Peyer's patch (tissue), 4 donors: ENCODE measurements at regions not wholly inside any gene's neighbourhood (a gene's known extent, or its start where the extent isn't known, plus 50 kb on each side); places are given as distances from the start of the nearest gene placed in this dataset.
"Not testable (repeated sequence)": the region's sequence is repeated elsewhere in the genome, so short reads cannot be mapped to it uniquely, and the experiment has no call there.

ENCODE experiments used
- DNase-seq, 3 donors: peaks; one replicate each; pipeline ENCODE4 v3.0.0-alpha.2; 2017 to 2019
- H3K27ac ChIP-seq, 4 donors: fragments of 200-600 bp; sonication (generic); one replicate each; pipeline ENCODE4 v1.5.1; 2016 to 2019
- H3K27me3 ChIP-seq, 2 donors: fragments of 200-600 bp; sonication (generic); one replicate each; pipeline ENCODE4 v1.5.1; 2019
- H3K36me3 ChIP-seq, 3 donors: fragments of 200-600 bp; sonication (generic); one replicate each; pipeline ENCODE4 v1.5.1; 2016 to 2019
- H3K4me1 ChIP-seq, 4 donors: fragments of 200-600 bp; sonication (generic); one replicate each; pipeline ENCODE4 v1.5.1; 2016 to 2019
- H3K4me3 ChIP-seq, 4 donors: fragments of 200-600 bp; sonication (generic); 1 replicate in 3 of 4; 2 replicates in 1 of 4; pipeline ENCODE4 v1.5.1; 2016 to 2019; ENCODE audit warnings: mild to moderate bottlenecking in 1 of 4
- H3K9me3 ChIP-seq, 4 donors: fragments of 200-600 bp; sonication (generic); one replicate each; pipeline ENCODE4 v1.5.1; 2016 to 2019; ENCODE audit warnings: mild to moderate bottlenecking in 1 of 4
- POLR2A ChIP-seq, 2 donors: fragments of 450-650 bp; IDR thresholded peaks; one replicate each; pipeline ENCODE4 v1.5.1; 2017; ENCODE audit warnings: antibody characterized with exemption in 2 of 2, mild to moderate bottlenecking in 2 of 2, moderate library complexity in 2 of 2
- TF ChIP-seq, protein P1 (sequence below), 6 experiments: fragments of 450-650 bp in 4 of 6; fragments of 200-600 bp in 2 of 6; sonication (generic) in 1 of 6; IDR thresholded peaks; one replicate each; pipeline ENCODE4 v1.5.1; 2017 to 2019; ENCODE audit warnings: antibody characterized with exemption in 6 of 6, mild to moderate bottlenecking in 3 of 6, moderate library complexity in 1 of 6

DNA sequence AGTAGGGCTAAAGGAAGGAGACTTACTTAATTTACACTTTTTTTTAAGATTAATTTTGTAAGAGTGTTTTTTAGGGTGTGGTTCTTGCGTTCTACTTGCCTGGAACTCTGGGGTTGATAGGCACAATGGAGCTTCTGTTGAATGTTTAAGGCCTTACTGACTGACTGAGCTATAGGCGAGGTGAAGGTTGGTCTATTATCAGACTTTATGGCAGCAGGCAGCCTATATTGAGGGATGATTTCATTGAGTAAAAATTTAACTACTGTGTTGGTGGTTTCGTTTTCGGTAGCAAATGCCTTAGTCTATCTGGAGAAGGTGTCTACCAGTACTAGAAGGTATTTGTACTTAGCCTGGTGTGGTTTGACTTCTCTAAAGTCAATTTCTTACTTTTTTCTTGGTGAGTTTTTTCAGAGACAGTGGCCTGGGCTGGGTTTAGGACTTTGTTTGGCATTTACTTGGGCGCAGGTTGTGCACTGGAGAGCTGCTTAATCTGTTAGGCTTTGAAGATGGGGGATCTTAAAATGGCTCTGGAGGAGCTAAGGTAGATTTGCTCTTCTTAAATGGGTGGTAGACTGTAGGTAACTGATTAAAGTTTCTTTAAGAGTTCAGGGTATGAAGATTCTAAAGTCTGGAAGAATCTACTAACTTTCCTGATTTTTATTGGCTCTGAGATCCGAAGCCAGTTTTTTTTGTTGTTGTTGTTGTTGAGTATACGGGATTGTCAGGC, 164.5 kb upstream of the CCZ1B start:
- H3K27me3 ChIP-seq = not testable (repeated sequence)
- peak in 1 of 2 donors; percentile 48 for TF ChIP-seq POLR2A (IDR thresholded peaks at IDR 0.05)
- peak in 1 of 3 donors; percentile 52 for DNase-seq

DNA sequence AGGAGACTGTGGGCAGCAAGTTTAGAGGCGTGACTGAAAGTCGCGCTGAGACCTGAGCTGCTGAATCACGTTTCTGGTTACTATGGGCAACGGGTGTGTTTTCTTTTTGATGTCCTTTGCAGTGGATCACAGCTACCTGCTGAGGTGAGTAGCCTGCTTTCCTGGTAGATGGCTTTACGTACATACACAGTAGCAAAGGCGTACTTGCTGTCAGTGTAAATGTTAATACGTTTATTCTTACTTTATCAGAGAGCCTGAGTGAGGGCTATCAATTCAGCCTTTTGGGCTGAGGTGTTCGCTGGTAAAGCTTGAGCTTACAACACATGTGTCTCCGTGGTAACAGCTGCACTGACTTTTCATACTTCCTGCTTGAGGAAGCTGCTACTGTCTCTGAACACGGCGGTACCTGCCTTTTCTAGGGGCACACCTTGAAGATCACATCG, 165.1 kb upstream of the CCZ1B start:
- not testable (repeated sequence) for H3K4me1 ChIP-seq, H3K9me3 ChIP-seq, H3K27me3 ChIP-seq, H3K36me3 ChIP-seq
- DNase-seq = peak in 2 of 3 donors; percentile 47 to 78
- Histone ChIP-seq H3K4me3 (peak overlapping the region in 2 of 4 donors; percentile 31 to 52), H3K27ac (peak overlapping the region in 3 of 4 donors; percentile 46 to 86 (median 67))

More for the DNA sequence above, 164.5 kb upstream of the CCZ1B start:
- not testable (repeated sequence) for H3K9me3 ChIP-seq, H3K4me1 ChIP-seq, H3K36me3 ChIP-seq
- peak overlapping the region in 3 of 4 donors; percentile 46 to 86 (median 67) for H3K27ac ChIP-seq
- H3K4me3 ChIP-seq = peak overlapping the region in 2 of 4 donors; percentile 31 to 52

DNA sequence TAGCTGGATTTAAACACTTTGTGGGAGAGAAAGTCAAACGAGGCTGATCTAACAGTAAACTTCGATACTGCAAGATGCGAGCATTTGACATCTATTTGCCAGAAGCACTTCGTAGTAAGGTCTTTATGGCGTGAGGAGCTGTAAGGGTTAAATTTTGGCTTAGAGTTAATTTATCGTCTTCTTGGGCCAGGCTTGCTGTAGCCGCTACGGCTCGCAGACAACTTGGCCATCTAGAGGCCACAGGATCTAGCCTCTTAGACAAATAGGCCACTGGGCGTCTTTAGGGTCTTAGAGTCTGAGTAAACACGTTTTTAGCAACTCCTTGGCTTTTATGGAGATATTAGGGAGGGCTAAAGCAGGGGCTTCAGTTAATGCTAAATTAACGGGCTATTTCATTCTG, 165.6 kb upstream of the CCZ1B start:
- peak overlapping the region in 2 of 4 donors; percentile 67 to 86 for H3K27ac ChIP-seq
- H3K4me1 ChIP-seq, H3K27me3 ChIP-seq, DNase-seq, H3K36me3 ChIP-seq, H3K9me3 ChIP-seq: not testable (repeated sequence)
- peak overlapping the region in 2 of 4 donors; percentile 31 to 52 for H3K4me3 ChIP-seq

DNA sequence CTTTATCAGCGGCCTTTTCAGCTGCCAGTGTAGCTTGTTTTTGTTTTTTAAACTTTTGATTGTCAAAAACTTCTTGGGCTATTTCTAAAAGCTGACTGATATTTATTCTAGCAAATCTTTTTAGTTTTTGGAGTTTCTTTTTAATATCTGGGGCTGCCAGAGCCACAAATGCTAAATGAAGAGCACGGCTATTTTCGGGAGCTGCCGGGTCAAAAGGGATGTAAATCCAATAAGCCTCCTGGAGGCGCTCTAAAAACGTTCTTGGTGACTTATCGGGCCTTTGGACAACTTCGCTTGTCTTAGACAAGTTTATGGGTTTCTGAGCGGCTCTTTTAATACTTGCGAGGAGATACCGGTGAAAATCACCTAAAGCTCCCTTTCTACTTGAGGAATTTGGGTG, 166.1 kb upstream of the CCZ1B start:
- not testable (repeated sequence) for H3K9me3 ChIP-seq, H3K27me3 ChIP-seq, H3K36me3 ChIP-seq, H3K4me1 ChIP-seq, DNase-seq
- TF ChIP-seq, protein P1, sequence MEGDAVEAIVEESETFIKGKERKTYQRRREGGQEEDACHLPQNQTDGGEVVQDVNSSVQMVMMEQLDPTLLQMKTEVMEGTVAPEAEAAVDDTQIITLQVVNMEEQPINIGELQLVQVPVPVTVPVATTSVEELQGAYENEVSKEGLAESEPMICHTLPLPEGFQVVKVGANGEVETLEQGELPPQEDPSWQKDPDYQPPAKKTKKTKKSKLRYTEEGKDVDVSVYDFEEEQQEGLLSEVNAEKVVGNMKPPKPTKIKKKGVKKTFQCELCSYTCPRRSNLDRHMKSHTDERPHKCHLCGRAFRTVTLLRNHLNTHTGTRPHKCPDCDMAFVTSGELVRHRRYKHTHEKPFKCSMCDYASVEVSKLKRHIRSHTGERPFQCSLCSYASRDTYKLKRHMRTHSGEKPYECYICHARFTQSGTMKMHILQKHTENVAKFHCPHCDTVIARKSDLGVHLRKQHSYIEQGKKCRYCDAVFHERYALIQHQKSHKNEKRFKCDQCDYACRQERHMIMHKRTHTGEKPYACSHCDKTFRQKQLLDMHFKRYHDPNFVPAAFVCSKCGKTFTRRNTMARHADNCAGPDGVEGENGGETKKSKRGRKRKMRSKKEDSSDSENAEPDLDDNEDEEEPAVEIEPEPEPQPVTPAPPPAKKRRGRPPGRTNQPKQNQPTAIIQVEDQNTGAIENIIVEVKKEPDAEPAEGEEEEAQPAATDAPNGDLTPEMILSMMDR (IDR thresholded peaks at IDR 0.05) = peak in 1 of 6 experiments; percentile 15
- peak overlapping the region in 1 of 4 donors; percentile 86 for H3K27ac ChIP-seq
- H3K4me3 ChIP-seq = peak overlapping the region in 2 of 4 donors; percentile 31 to 52

DNA sequence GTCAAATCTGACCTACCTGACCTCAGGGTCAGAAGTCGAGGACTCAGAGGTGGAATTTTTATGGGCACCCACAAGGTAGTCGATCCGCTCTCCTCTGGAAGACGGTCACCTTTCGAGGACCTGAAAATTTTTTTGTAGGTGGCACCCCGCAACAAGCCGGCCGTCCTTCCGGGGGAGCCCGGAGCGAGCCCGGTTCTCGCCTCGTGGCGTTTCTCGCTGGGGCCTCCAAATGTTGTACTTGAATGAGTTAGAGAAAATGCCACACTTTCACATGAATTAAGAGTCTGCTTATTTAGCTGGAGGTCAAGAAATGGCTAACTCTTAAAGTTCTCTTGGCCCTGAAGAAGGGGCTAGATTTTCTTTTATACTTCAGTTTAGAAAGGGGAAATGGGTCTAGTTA, 169.0 kb upstream of the CCZ1B start:
- H3K27ac ChIP-seq, H3K4me1 ChIP-seq, H3K4me3 ChIP-seq, DNase-seq, H3K9me3 ChIP-seq, H3K36me3 ChIP-seq, H3K27me3 ChIP-seq: not testable (repeated sequence)

DNA sequence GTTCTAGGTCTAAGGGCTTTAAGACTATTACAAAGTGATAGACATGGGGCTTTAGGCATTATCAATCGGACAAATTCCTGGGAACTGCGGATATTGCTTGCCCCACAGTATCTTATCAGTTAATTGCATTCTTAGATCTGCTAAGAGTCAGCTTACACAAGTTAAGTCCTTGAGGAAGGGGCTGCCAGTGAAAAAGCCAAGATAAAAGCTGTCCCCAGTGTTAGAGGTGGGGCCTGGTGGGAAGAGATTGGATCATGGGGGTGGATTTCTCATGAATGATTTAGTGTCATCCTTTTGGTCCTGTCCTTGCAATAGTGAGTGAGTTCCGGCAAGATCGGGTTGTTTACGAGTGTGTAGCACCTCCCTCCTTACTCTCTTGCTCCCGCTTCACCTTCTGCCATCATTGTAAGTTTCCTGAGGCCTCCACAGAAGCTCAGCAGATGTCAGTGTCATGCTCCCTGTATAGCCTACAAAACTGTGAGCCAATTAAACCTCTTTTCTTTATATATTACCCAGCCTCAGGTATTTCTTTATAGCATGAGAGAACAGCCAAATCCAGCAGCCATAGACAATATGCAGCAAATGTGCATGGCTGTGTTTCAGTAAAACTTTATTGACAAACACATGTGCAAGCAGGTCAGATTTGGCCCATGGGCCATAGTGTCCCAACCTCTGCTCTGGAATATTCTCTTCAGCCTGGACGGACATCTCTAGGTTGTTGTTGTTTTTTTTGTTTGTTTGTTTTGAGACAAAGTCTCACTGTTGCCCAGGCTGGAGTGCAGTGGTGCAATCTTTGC, 169.6 kb upstream of the CCZ1B start:
- H3K9me3 ChIP-seq, H3K36me3 ChIP-seq, H3K27me3 ChIP-seq, H3K27ac ChIP-seq, H3K4me3 ChIP-seq, H3K4me1 ChIP-seq, DNase-seq: not testable (repeated sequence)

DNA sequence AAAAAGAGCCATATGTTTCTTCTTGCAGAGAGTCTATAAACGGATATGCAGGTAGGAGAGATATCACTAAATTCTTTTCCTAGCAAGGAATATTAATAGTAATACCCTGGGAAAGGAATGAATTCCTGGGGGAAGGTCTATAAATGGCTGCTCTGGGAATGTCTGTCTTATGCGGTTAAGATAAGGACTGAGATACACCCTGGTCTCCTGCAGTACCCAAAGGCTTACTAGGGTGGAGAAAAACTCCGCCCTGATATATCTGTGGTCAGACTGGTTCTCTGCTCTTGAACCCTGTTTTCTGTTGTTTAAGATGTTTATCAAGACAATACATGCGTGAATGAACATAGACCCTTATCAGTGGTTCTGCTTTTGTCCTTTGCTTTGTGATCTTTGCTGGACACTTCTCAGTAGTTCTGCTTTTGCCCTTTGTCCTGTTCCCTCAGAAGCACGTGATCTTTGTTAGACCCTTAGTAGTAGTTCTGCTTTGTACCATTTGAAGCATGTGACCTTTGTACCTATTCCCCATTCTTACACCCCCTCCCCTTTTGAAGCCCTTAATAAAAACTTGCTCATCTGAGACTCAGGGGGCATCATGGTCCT, 173.1 kb upstream of the CCZ1B start:
- H3K27ac ChIP-seq, H3K4me1 ChIP-seq, H3K4me3 ChIP-seq, DNase-seq, H3K9me3 ChIP-seq, H3K36me3 ChIP-seq, H3K27me3 ChIP-seq: not testable (repeated sequence)

DNA sequence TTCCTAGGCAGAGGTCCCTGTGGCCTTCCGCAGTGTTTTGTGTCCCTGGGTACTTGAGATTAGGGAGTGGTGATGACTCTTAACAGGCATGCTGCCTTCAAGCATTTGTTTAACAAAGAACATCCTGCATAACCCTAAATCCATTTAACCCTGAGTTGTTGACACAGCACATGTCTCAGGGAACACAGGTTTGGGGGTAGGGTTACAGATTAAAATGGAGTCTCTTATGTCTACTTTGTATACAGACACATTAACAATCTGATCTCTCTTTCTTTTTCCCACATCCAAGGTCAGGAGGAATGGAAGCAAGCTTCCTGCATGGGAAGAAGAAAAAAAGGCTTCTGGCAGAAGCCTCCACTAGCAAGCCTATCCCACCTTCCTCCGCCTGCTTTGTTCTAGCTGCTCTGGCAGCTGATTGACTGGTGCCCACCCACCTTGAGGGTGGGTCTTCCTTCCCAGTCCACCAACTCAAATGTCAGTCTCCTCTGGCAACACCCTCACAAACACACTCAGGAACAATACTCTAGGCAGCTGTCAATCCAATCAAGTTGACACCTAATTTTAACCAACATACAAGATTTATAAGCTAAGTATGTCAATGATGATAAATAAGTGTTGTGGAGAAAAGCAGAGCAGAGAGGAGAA, 176.5 kb upstream of the CCZ1B start:
- Histone ChIP-seq H3K27me3 (no peaks in the 10 kb centered on the region), H3K36me3 (no peaks in the 10 kb centered on the region), H3K4me3 (no peak overlapping the region), H3K4me1 (no peaks in the 10 kb centered on the region), H3K27ac (no peak overlapping the region), H3K9me3 (peaks cover 0 to 8% (median 0%) of the 10 kb centered on the region in 4 donors)
- DNase-seq = no peak
- no peak for TF ChIP-seq POLR2A (IDR thresholded peaks at IDR 0.05)
- TF ChIP-seq, protein P1 (IDR thresholded peaks at IDR 0.05) = no peak
